ENCODE measurements at regions not wholly inside any gene's neighbourhood (a gene's known extent, or its start where the extent isn't known, plus 50 kb on each side); places are given as distances from the start of the nearest gene placed in this dataset.

DNA sequence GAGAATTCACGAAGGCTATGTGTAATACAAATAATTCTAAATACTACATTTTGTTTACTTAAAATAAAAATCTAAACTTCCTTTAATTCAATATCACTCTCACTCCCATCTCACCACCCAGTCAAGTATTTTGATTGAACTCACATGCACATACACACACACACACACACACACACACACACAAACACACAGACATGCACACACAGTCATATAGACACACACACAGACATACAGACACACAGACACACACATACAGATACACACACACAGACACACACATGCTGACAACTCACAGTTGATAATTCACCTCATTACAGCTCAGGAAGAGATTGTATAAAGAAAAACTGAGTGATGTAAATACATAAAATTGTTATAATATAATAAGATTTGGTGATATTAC is 559.8 kb upstream of the SLC35B3 start:
- no peak for TF ChIP-seq FOS (IDR thresholded peaks at IDR 0.05; ENCODE audit: borderline replicate concordance, insufficient read depth, low read length)
- no peak for TF ChIP-seq EZH2 (IDR thresholded peaks at IDR 0.05; ENCODE audit: borderline replicate concordance, low read depth, low read length, severe bottlenecking)
- TF ChIP-seq GATA2 (IDR thresholded peaks at IDR 0.05; ENCODE audit: insufficient read depth, insufficient read length, low read depth, low read length), result no peak
- no peak for TF ChIP-seq POLR2AphosphoS5 (IDR thresholded peaks at IDR 0.05; ENCODE audit: insufficient read depth, low read depth, low read length)
- TF ChIP-seq MYC (IDR thresholded peaks at IDR 0.05; ENCODE audit: low read depth, low read length), result no peak
- TF ChIP-seq, protein P1, sequence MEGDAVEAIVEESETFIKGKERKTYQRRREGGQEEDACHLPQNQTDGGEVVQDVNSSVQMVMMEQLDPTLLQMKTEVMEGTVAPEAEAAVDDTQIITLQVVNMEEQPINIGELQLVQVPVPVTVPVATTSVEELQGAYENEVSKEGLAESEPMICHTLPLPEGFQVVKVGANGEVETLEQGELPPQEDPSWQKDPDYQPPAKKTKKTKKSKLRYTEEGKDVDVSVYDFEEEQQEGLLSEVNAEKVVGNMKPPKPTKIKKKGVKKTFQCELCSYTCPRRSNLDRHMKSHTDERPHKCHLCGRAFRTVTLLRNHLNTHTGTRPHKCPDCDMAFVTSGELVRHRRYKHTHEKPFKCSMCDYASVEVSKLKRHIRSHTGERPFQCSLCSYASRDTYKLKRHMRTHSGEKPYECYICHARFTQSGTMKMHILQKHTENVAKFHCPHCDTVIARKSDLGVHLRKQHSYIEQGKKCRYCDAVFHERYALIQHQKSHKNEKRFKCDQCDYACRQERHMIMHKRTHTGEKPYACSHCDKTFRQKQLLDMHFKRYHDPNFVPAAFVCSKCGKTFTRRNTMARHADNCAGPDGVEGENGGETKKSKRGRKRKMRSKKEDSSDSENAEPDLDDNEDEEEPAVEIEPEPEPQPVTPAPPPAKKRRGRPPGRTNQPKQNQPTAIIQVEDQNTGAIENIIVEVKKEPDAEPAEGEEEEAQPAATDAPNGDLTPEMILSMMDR (IDR thresholded peaks at IDR 0.05; ENCODE audit: extremely low read depth in 1 of 2, insufficient read depth in 1 of 2, low read depth in 1 of 2, low read length in 2 of 2), result no peak
- TF ChIP-seq, protein P2, sequence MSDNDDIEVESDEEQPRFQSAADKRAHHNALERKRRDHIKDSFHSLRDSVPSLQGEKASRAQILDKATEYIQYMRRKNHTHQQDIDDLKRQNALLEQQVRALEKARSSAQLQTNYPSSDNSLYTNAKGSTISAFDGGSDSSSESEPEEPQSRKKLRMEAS (IDR thresholded peaks at IDR 0.05; ENCODE audit: insufficient read depth, insufficient read length), result no peak
- no peak for TF ChIP-seq POLR2A (IDR thresholded peaks at IDR 0.05; ENCODE audit: low read depth, low read length)
- TF ChIP-seq JUN (IDR thresholded peaks at IDR 0.05; ENCODE audit: borderline replicate concordance, insufficient read depth, insufficient read length, low read depth), result no peak
- DNase-seq (ENCODE audit: low read depth, low spot score) (no peak), FAIRE-seq (no peak)
- ChIA-PET POLR2A (no interaction called here), CTCF (no interaction called here)
- Histone ChIP-seq H3K27ac (ENCODE audit: insufficient read depth, low read depth, low read length) (no peak overlapping the region), H2AFZ (ENCODE audit: low read depth, low read length) (no peak overlapping the region), H3K27me3 (ENCODE audit: control insufficient read depth in 2 of 2, insufficient read depth in 2 of 2, low read length in 2 of 2) (no peaks in the 10 kb centered on the region), H3K4me1 (ENCODE audit: control insufficient read depth, extremely low read depth, insufficient read depth, low read length) (no peaks in the 10 kb centered on the region), H3K36me3 (ENCODE audit: control insufficient read depth in 2 of 2, extremely low read depth in 1 of 2, insufficient read depth in 2 of 2, low read length in 2 of 2) (no peaks in the 10 kb centered on the region), H3K9me3 (replicated peaks; ENCODE audit: control insufficient read depth, insufficient read depth, low read length) (no peaks in the 10 kb centered on the region), H3K9ac (replicated peaks; ENCODE audit: extremely low read depth, insufficient read depth, low read length) (no peak overlapping the region), H3K79me2 (ENCODE audit: control insufficient read depth, insufficient read depth, low read length) (no peaks in the 10 kb centered on the region), H3K4me2 (ENCODE audit: insufficient read depth, low read length) (no peak overlapping the region), H3K4me3 (replicated peaks in 1 of 3; ENCODE audit: insufficient read depth in 1 of 3, low read depth in 1 of 3, low read length in 3 of 3) (no peak overlapping the region), H4K20me1 (replicated peaks; ENCODE audit: control insufficient read depth, extremely low read depth, insufficient read depth, low read length) (no peaks in the 10 kb centered on the region), H3K9me1 (replicated peaks; ENCODE audit: control insufficient read depth, extremely low read depth, insufficient read depth, low read length) (no peaks in the 10 kb centered on the region)
- intact Hi-C loops (cut with micrococcal nuclease) (no loop called here), dilution Hi-C loops (cut with MboI; ENCODE audit: extremely low pct_ligation_motif_present, low sequenced_read_pairs) (no loop called here)
- no TSS peak for BruUV-seq (replicated peaks)
